Type B pancreatic cell (in vitro differentiated cells): ENCODE measurements at regions not wholly inside any gene's neighbourhood (a gene's known extent, or its start where the extent isn't known, plus 50 kb on each side); places are given as distances from the start of the nearest gene placed in this dataset.

Source experiments
- DNase-seq: peaks from one replicate; pipeline ENCODE4 v3.0.0; 2021; ENCODE audit warnings: mixed read lengths; ENCODE audit not compliant: unreplicated experiment; ENCODE audit errors: extremely low spot score
- H3K27ac Mint-ChIP-seq: 2 replicates; pipeline ENCODE4 v1.8.0; 2021; ENCODE audit warnings: mild to moderate bottlenecking, mixed read lengths
- H3K27me3 Mint-ChIP-seq: 2 replicates; pipeline ENCODE4 v1.8.0; 2021; ENCODE audit warnings: mixed read lengths
- H3K36me3 Mint-ChIP-seq: 2 replicates; pipeline ENCODE4 v1.8.0; 2021; ENCODE audit warnings: mixed read lengths
- H3K4me1 Mint-ChIP-seq: one replicate; pipeline ENCODE4 v1.8.0; 2021; ENCODE audit warnings: mixed read lengths; ENCODE audit not compliant: unreplicated experiment
- H3K4me3 Mint-ChIP-seq: 2 replicates; pipeline ENCODE4 v1.8.0; 2021; ENCODE audit warnings: mild to moderate bottlenecking, mixed read lengths
- H3K9me3 Mint-ChIP-seq: 2 replicates; pipeline ENCODE4 v1.8.0; 2021; ENCODE audit warnings: mixed read lengths
- CTCF ChIP-seq: fragments of 200-600 bp; sonication (generic); conservative IDR thresholded peaks from 2 replicates; pipeline ENCODE4 v1.5.0; 2021; ENCODE audit warnings: antibody characterized with exemption, mild to moderate bottlenecking

GRCh38 chr21:39046236-39046916 is 136.9 kb downstream of the PSMG1 start:
- TF ChIP-seq CTCF = no peak
- H3K4me3 Mint-ChIP-seq = no peak overlapping the region
- no peaks in the 10 kb centered on the region for H3K36me3 Mint-ChIP-seq
- no peak overlapping the region for H3K27ac Mint-ChIP-seq
- DNase-seq = peak; percentile 49
- H3K9me3 Mint-ChIP-seq = no peaks in the 10 kb centered on the region
- no peaks in the 10 kb centered on the region for H3K27me3 Mint-ChIP-seq
- H3K4me1 Mint-ChIP-seq = peaks cover 13% of the 10 kb centered on the region

- Mint-ChIP-seq H3K27ac (no peak overlapping the region), H3K36me3 (no peaks in the 10 kb centered on the region), H3K4me1 (peaks cover 20% of the 10 kb centered on the region)
Observed at GRCh38 chr21:39041816-39042215, 141.4 kb downstream of the PSMG1 start.

GRCh38 chr21:39040494-39041110 is 142.6 kb downstream of the PSMG1 start:
- no peak for TF ChIP-seq CTCF
- H3K4me1 Mint-ChIP-seq = peaks cover 25% of the 10 kb centered on the region
- peaks cover 10% of the 10 kb centered on the region for H3K27me3 Mint-ChIP-seq
- no peak overlapping the region for H3K27ac Mint-ChIP-seq
- DNase-seq = no peak
- no peaks in the 10 kb centered on the region for H3K36me3 Mint-ChIP-seq
- H3K4me3 Mint-ChIP-seq = no peak overlapping the region
- no peaks in the 10 kb centered on the region for H3K9me3 Mint-ChIP-seq

More at GRCh38 chr21:39041816-39042215, 141.4 kb downstream of the PSMG1 start:
- Mint-ChIP-seq H3K27me3 (peaks cover 9% of the 10 kb centered on the region), H3K4me3 (no peak overlapping the region), H3K9me3 (no peaks in the 10 kb centered on the region)
- no peak for DNase-seq
- no peak for TF ChIP-seq CTCF

GRCh38 chr21:39037807-39038405 is 145.3 kb downstream of the PSMG1 start:
- Mint-ChIP-seq H3K36me3 (no peaks in the 10 kb centered on the region), H3K27me3 (peaks cover 10% of the 10 kb centered on the region), H3K4me3 (no peak overlapping the region), H3K9me3 (no peaks in the 10 kb centered on the region), H3K4me1 (peaks cover 43% of the 10 kb centered on the region), H3K27ac (no peak overlapping the region)
- TF ChIP-seq CTCF = peak; percentile 22
- no peak for DNase-seq

- no peak for TF ChIP-seq CTCF
- Mint-ChIP-seq H3K27me3 (peaks cover 10% of the 10 kb centered on the region), H3K36me3 (no peaks in the 10 kb centered on the region), H3K4me1 (peaks cover 46% of the 10 kb centered on the region), H3K27ac (no peak overlapping the region), H3K4me3 (no peak overlapping the region), H3K9me3 (no peaks in the 10 kb centered on the region)
- no peak for DNase-seq
Observed at GRCh38 chr21:39036581-39036980, 146.7 kb downstream of the PSMG1 start.
